Colonic mucosa (tissue), 4 donors: ENCODE measurements at regions not wholly inside any gene's neighbourhood (a gene's known extent, or its start where the extent isn't known, plus 50 kb on each side); places are given as distances from the start of the nearest gene placed in this dataset.
"Not testable (repeated sequence)": the region's sequence is repeated elsewhere in the genome, so short reads cannot be mapped to it uniquely, and the experiment has no call there.

Experiments used
- DNase-seq: peaks from one replicate; pipeline ENCODE4 v3.0.0-alpha.2; 2020
- H3K27ac ChIP-seq: fragments of 200-600 bp; one replicate; pipeline ENCODE4 v1.8.0; 2021
- H3K27me3 ChIP-seq: fragments of 200-600 bp; one replicate; pipeline ENCODE4 v1.8.0; 2021
- H3K36me3 ChIP-seq: fragments of 200-600 bp; one replicate; pipeline ENCODE4 v1.8.0; 2021
- H3K4me1 ChIP-seq: fragments of 200-600 bp; one replicate; pipeline ENCODE4 v1.8.0; 2021; ENCODE audit warnings: mild to moderate bottlenecking
- H3K4me3 ChIP-seq: fragments of 200-600 bp; one replicate; pipeline ENCODE4 v1.8.0; 2021
- H3K9ac ChIP-seq, 2 donors: one replicate each; pipeline ENCODE4 v1.7.0; 2013; ENCODE audit warnings: control low read depth in 2 of 2, low read depth in 2 of 2, low read length in 2 of 2
- H3K9me3 ChIP-seq: fragments of 200-600 bp; one replicate; pipeline ENCODE4 v1.8.0; 2021
- intact Hi-C: fragments of 100-400 bp; cut with DNase I; formaldehyde crosslinking; loops from one replicate; pipeline ENCODE4 v1.14.1; 2022
- TF ChIP-seq, protein P1 (sequence below): fragments of 200-600 bp; IDR thresholded peaks from one replicate; pipeline ENCODE4 v1.8.0; 2022; ENCODE audit warnings: antibody characterized with exemption, mild to moderate bottlenecking
- donor health status: healthy.
- donor health status: DM: no; HTN: no; CAD: no.
- donor health status: DM: no; HTN: no; CAD: no.

DNA sequence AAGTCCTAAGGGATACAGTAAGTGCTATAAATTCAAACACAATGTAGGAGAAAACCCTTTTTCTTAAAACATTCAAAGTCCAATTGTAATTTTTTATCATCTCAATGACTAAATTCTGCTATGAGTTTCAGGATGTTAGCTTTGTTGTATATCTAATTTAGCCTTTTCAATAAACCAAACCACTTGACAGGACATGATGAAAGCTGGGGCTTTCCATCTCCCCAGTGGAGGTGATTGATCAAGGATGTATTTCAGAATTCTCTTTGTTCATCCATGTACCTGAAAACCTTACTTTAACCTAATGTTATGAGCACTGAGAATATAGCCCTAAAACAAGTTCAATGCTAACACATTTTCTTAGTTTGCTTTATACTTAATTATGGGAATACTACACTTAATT lies 639.0 kb upstream of the ITGA1 start:
- no peaks in the 10 kb centered on the region for H3K9me3 ChIP-seq
- H3K27ac ChIP-seq: no peak overlapping the region
- no peak for DNase-seq
- no peaks in the 10 kb centered on the region for H3K4me1 ChIP-seq
- H3K9ac ChIP-seq: no peak overlapping the region
- no peak overlapping the region for H3K4me3 ChIP-seq
- TF ChIP-seq, protein P1, sequence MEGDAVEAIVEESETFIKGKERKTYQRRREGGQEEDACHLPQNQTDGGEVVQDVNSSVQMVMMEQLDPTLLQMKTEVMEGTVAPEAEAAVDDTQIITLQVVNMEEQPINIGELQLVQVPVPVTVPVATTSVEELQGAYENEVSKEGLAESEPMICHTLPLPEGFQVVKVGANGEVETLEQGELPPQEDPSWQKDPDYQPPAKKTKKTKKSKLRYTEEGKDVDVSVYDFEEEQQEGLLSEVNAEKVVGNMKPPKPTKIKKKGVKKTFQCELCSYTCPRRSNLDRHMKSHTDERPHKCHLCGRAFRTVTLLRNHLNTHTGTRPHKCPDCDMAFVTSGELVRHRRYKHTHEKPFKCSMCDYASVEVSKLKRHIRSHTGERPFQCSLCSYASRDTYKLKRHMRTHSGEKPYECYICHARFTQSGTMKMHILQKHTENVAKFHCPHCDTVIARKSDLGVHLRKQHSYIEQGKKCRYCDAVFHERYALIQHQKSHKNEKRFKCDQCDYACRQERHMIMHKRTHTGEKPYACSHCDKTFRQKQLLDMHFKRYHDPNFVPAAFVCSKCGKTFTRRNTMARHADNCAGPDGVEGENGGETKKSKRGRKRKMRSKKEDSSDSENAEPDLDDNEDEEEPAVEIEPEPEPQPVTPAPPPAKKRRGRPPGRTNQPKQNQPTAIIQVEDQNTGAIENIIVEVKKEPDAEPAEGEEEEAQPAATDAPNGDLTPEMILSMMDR: no peak
- no peaks in the 10 kb centered on the region for H3K27me3 ChIP-seq
- no peaks in the 10 kb centered on the region for H3K36me3 ChIP-seq
- intact Hi-C loops: no loop called here

GRCh38 chr5:52150501-52150900 lies 637.2 kb upstream of the ITGA1 start:
- H3K9ac ChIP-seq: no peak overlapping the region
- H3K27ac ChIP-seq: no peak overlapping the region
- H3K27me3 ChIP-seq: no peaks in the 10 kb centered on the region
- TF ChIP-seq, protein P1: no peak
- H3K9me3 ChIP-seq: no peaks in the 10 kb centered on the region
- no peak for DNase-seq
- no peaks in the 10 kb centered on the region for H3K4me1 ChIP-seq
- no peaks in the 10 kb centered on the region for H3K36me3 ChIP-seq
- no peak overlapping the region for H3K4me3 ChIP-seq
- intact Hi-C loops: no loop called here

- intact Hi-C loops, H3K27ac ChIP-seq, H3K36me3 ChIP-seq, H3K4me3 ChIP-seq, H3K27me3 ChIP-seq, H3K4me1 ChIP-seq, H3K9ac ChIP-seq, DNase-seq, H3K9me3 ChIP-seq: not testable (repeated sequence)
These were observed 630.9 kb upstream of the ITGA1 start for GRCh38 chr5:52156809-52157208.

DNA sequence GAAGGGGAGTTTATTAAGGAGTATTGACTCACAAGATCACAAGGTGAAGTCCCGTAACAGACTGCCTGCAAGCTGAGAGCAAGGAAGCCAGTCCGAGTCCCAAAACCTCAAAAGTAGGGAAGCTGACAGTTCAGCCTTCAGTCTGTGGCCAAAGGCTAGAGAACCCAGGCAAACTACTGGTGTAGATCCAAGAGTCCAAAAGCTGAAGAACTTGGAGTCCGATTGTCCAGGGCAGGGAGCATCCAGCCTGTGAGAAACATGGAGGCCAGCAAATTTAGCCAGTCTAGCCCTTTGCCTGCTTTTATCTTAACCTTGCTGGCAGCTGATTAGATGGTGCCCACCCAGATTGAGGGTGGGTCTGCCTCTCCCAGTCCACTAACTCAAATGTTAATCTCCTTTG lies 621.9 kb upstream of the ITGA1 start:
- H3K4me3 ChIP-seq, intact Hi-C loops, H3K27me3 ChIP-seq, H3K36me3 ChIP-seq, H3K27ac ChIP-seq, H3K9me3 ChIP-seq, DNase-seq, H3K4me1 ChIP-seq, H3K9ac ChIP-seq: not testable (repeated sequence)

GRCh38 chr5:52173133-52173532 lies 614.6 kb upstream of the ITGA1 start:
- Histone ChIP-seq H3K4me3 (no peak overlapping the region), H3K9ac (no peak overlapping the region), H3K36me3 (no peaks in the 10 kb centered on the region), H3K4me1 (no peaks in the 10 kb centered on the region), H3K27ac (no peak overlapping the region), H3K27me3 (no peaks in the 10 kb centered on the region), H3K9me3 (no peaks in the 10 kb centered on the region)
- intact Hi-C loops: no loop called here
- no peak for DNase-seq
- TF ChIP-seq, protein P1: no peak

DNA sequence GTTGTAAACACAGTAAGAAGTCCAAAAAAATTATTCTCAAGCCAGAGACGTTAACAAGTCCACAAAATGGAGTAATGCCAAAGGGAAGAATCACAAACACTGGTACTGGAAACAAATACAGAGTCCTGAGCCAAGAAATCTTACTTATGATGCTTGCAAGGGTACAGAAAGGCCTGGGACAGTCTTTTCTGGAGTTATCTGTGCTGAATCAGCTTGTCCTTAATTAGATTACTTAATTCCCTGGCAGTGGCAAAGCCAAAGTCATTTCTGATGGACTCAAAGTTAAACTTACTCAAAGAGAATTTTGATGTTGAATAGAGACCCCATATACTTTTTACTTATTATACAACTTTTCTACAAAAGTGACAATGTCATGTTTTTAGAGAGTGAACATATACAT lies 610.5 kb upstream of the ITGA1 start:
- DNase-seq: no peak
- TF ChIP-seq, protein P1: no peak
- Histone ChIP-seq H3K4me1 (no peaks in the 10 kb centered on the region), H3K9me3 (no peaks in the 10 kb centered on the region), H3K27me3 (no peaks in the 10 kb centered on the region), H3K9ac (no peak overlapping the region), H3K36me3 (no peaks in the 10 kb centered on the region), H3K4me3 (no peak overlapping the region), H3K27ac (no peak overlapping the region)
- intact Hi-C loops: no loop called here

GRCh38 chr5:52181403-52181802 lies 606.3 kb upstream of the ITGA1 start:
- Histone ChIP-seq H3K9me3 (no peaks in the 10 kb centered on the region), H3K27ac (no peak overlapping the region), H3K9ac (no peak overlapping the region), H3K4me1 (no peaks in the 10 kb centered on the region), H3K27me3 (no peaks in the 10 kb centered on the region), H3K4me3 (no peak overlapping the region), H3K36me3 (no peaks in the 10 kb centered on the region)
- TF ChIP-seq, protein P1: no peak
- intact Hi-C loops: no loop called here
- no peak for DNase-seq
